ENCODE measurements at regions not wholly inside any gene's neighbourhood (a gene's known extent, or its start where the extent isn't known, plus 50 kb on each side); places are given as distances from the start of the nearest gene placed in this dataset.

GRCh38 chr3:69505770-69506407 lies 120.0 kb upstream of the FRMD4B start:
- intact Hi-C loops (cut with micrococcal nuclease), result no loop called here
- TF ChIP-seq TEAD2 (tag; IDR thresholded peaks at IDR 0.05) (no peak), SNIP1 (IDR thresholded peaks at IDR 0.05; ENCODE audit: low read depth) (no peak), BCL6 (CRISPR knock-in tag; IDR thresholded peaks at IDR 0.05) (no peak), FOXA1 (IDR thresholded peaks at IDR 0.05; ENCODE audit: borderline replicate concordance) (no peak), FOXJ3 (CRISPR knock-in tag; IDR thresholded peaks at IDR 0.05) (no peak), BMI1 (IDR thresholded peaks at IDR 0.05; ENCODE audit: low read length) (no peak)
- TF ChIP-seq, protein P1, sequence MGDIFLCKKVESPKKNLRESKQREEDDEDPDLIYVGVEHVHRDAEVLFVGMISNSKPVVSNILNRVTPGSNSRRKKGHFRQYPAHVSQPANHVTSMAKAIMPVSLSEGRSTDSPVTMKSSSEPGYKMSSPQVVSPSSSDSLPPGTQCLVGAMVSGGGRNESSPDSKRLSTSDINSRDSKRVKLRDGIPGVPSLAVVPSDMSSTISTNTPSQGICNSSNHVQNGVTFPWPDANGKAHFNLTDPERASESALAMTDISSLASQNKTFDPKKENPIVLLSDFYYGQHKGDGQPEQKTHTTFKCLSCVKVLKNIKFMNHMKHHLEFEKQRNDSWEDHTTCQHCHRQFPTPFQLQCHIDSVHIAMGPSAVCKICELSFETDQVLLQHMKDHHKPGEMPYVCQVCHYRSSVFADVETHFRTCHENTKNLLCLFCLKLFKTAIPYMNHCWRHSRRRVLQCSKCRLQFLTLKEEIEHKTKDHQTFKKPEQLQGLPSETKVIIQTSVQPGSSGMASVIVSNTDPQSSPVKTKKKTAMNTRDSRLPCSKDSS (IDR thresholded peaks at IDR 0.05; ENCODE audit: low read depth, partially characterized antibody), result no peak
- TF ChIP-seq, protein P2, sequence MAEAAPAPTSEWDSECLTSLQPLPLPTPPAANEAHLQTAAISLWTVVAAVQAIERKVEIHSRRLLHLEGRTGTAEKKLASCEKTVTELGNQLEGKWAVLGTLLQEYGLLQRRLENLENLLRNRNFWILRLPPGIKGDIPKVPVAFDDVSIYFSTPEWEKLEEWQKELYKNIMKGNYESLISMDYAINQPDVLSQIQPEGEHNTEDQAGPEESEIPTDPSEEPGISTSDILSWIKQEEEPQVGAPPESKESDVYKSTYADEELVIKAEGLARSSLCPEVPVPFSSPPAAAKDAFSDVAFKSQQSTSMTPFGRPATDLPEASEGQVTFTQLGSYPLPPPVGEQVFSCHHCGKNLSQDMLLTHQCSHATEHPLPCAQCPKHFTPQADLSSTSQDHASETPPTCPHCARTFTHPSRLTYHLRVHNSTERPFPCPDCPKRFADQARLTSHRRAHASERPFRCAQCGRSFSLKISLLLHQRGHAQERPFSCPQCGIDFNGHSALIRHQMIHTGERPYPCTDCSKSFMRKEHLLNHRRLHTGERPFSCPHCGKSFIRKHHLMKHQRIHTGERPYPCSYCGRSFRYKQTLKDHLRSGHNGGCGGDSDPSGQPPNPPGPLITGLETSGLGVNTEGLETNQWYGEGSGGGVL (CRISPR knock-in tag; IDR thresholded peaks at IDR 0.05), result no peak
- TF ChIP-seq, protein P3, sequence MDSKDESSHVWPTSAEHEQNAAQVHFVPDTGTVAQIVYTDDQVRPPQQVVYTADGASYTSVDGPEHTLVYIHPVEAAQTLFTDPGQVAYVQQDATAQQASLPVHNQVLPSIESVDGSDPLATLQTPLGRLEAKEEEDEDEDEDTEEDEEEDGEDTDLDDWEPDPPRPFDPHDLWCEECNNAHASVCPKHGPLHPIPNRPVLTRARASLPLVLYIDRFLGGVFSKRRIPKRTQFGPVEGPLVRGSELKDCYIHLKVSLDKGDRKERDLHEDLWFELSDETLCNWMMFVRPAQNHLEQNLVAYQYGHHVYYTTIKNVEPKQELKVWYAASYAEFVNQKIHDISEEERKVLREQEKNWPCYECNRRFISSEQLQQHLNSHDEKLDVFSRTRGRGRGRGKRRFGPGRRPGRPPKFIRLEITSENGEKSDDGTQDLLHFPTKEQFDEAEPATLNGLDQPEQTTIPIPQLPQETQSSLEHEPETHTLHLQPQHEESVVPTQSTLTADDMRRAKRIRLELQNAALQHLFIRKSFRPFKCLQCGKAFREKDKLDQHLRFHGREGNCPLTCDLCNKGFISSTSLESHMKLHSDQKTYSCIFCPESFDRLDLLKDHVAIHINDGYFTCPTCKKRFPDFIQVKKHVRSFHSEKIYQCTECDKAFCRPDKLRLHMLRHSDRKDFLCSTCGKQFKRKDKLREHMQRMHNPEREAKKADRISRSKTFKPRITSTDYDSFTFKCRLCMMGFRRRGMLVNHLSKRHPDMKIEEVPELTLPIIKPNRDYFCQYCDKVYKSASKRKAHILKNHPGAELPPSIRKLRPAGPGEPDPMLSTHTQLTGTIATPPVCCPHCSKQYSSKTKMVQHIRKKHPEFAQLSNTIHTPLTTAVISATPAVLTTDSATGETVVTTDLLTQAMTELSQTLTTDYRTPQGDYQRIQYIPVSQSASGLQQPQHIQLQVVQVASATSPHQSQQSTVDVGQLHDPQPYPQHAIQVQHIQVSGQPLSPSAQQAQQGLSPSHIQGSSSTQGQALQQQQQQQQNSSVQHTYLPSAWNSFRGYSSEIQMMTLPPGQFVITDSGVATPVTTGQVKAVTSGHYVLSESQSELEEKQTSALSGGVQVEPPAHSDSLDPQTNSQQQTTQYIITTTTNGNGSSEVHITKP (IDR thresholded peaks at IDR 0.05; ENCODE audit: partially characterized antibody), result no peak
- TF ChIP-seq, protein P4, sequence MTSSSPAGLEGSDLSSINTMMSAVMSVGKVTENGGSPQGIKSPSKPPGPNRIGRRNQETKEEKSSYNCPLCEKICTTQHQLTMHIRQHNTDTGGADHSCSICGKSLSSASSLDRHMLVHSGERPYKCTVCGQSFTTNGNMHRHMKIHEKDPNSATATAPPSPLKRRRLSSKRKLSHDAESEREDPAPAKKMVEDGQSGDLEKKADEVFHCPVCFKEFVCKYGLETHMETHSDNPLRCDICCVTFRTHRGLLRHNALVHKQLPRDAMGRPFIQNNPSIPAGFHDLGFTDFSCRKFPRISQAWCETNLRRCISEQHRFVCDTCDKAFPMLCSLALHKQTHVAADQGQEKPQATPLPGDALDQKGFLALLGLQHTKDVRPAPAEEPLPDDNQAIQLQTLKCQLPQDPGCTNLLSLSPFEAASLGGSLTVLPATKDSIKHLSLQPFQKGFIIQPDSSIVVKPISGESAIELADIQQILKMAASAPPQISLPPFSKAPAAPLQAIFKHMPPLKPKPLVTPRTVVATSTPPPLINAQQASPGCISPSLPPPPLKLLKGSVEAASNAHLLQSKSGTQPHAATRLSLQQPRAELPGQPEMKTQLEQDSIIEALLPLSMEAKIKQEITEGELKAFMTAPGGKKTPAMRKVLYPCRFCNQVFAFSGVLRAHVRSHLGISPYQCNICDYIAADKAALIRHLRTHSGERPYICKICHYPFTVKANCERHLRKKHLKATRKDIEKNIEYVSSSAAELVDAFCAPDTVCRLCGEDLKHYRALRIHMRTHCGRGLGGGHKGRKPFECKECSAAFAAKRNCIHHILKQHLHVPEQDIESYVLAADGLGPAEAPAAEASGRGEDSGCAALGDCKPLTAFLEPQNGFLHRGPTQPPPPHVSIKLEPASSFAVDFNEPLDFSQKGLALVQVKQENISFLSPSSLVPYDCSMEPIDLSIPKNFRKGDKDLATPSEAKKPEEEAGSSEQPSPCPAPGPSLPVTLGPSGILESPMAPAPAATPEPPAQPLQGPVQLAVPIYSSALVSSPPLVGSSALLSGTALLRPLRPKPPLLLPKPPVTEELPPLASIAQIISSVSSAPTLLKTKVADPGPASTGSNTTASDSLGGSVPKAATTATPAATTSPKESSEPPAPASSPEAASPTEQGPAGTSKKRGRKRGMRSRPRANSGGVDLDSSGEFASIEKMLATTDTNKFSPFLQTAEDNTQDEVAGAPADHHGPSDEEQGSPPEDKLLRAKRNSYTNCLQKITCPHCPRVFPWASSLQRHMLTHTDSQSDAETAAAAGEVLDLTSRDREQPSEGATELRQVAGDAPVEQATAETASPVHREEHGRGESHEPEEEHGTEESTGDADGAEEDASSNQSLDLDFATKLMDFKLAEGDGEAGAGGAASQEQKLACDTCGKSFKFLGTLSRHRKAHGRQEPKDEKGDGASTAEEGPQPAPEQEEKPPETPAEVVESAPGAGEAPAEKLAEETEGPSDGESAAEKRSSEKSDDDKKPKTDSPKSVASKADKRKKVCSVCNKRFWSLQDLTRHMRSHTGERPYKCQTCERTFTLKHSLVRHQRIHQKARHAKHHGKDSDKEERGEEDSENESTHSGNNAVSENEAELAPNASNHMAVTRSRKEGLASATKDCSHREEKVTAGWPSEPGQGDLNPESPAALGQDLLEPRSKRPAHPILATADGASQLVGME (CRISPR knock-in tag; IDR thresholded peaks at IDR 0.05), result no peak

More at GRCh38 chr3:69505770-69506407, 120.0 kb upstream of the FRMD4B start:
- no peak overlapping the region for H3K27ac ChIP-seq (ENCODE audit: extremely low read depth, low read depth, low read length)
- no peaks in the 10 kb centered on the region for H3K9me3 ChIP-seq (replicated peaks; ENCODE audit: control insufficient read depth, insufficient read depth, low read depth, low read length)
- no peaks in the 10 kb centered on the region for H3K9me1 ChIP-seq (ENCODE audit: control insufficient read depth, insufficient read depth, low read length)
- no TSS peak for BruUV-seq (replicated peaks)
- no peak overlapping the region for H3K4me2 ChIP-seq (ENCODE audit: insufficient read depth, low read length)
- H3K27me3 ChIP-seq (ENCODE audit: control insufficient read depth in 2 of 2, insufficient read depth in 2 of 2, low read length in 2 of 2), result no peaks in the 10 kb centered on the region; a peak in 1 of 5 replicates
- no peaks in the 10 kb centered on the region for H4K20me1 ChIP-seq (replicated peaks; ENCODE audit: control insufficient read depth, insufficient read depth, low read length)
- no peaks in the 10 kb centered on the region for H3K4me1 ChIP-seq (replicated peaks in 1 of 2; ENCODE audit: control insufficient read depth in 2 of 2, insufficient read depth in 2 of 2, low read length in 2 of 2)
- ChIA-PET POLR2A (no interaction called here), CTCF (ENCODE audit: low intra/inter-chr PET ratio) (no interaction called here)
- no peaks in the 10 kb centered on the region for H3K79me2 ChIP-seq (ENCODE audit: control insufficient read depth, insufficient read depth, low read length)
- no peak overlapping the region for H3K9ac ChIP-seq (ENCODE audit: insufficient read depth in 1 of 2, low read depth in 2 of 2, low read length in 2 of 2)
- no peak overlapping the region for H2AFZ ChIP-seq (ENCODE audit: low read depth, low read length)
- WGBS (ENCODE audit: insufficient coverage, low coverage, missing lambda C conversion rate), result 3% methylated on average over 7 of the region's 7 CpGs
- DNase-seq (ENCODE audit: extremely low read depth in 1 of 4, low spot score in 3 of 4), result no peak
- no peak for FAIRE-seq
- ATAC-seq, result no peak
- in situ Hi-C loops (cut with MboI), result no loop called here
- H3K4me3 ChIP-seq, result no peak overlapping the region
- H3K36me3 ChIP-seq (ENCODE audit: control insufficient read depth, insufficient read depth, low read length), result no peaks in the 10 kb centered on the region
